Suprapubic skin (tissue), 3 donors: ENCODE measurements at regions not wholly inside any gene's neighbourhood (a gene's known extent, or its start where the extent isn't known, plus 50 kb on each side); places are given as distances from the start of the nearest gene placed in this dataset.

ENCODE experiments used
- POLR2AphosphoS5 ChIP-seq, 3 donors: sonication (generic); formaldehyde crosslinking; IDR thresholded peaks; one replicate each; pipeline ENCODE4 v1.6.1; 2017; ENCODE audit warnings: antibody characterized with exemption in 3 of 3
- TF ChIP-seq, protein P1 (sequence below), 2 donors: fragments of 200-600 bp in 1 of 2; fragments of 450-650 bp in 1 of 2; sonication (generic) in 1 of 2; IDR thresholded peaks; one replicate each; pipeline ENCODE4 v1.5.1; 2016 to 2019; ENCODE audit warnings: antibody characterized with exemption in 2 of 2, mild to moderate bottlenecking in 1 of 2, moderate library complexity in 1 of 2

DNA sequence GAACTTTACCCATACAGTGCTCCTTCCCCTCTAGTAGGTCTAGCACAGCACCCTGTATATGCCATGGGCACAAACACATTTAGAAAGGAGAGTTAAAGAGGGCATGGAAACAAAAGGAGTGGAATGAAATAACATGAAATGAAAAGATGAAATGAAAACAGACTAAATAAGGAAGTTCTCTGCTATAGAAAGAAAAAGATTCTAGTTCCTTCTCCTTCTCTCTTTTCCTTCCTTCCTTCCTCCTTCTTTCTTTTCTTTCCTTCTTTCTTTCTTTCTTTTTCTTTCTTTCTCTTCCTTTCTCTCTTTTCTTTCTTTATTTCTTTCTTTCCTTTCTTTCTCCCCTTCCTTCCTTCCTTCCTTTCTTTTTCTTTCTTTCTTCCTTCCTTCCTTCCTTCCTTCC is 2197.4 kb downstream of the PCDH7 start:
- TF ChIP-seq, protein P1, sequence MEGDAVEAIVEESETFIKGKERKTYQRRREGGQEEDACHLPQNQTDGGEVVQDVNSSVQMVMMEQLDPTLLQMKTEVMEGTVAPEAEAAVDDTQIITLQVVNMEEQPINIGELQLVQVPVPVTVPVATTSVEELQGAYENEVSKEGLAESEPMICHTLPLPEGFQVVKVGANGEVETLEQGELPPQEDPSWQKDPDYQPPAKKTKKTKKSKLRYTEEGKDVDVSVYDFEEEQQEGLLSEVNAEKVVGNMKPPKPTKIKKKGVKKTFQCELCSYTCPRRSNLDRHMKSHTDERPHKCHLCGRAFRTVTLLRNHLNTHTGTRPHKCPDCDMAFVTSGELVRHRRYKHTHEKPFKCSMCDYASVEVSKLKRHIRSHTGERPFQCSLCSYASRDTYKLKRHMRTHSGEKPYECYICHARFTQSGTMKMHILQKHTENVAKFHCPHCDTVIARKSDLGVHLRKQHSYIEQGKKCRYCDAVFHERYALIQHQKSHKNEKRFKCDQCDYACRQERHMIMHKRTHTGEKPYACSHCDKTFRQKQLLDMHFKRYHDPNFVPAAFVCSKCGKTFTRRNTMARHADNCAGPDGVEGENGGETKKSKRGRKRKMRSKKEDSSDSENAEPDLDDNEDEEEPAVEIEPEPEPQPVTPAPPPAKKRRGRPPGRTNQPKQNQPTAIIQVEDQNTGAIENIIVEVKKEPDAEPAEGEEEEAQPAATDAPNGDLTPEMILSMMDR (IDR thresholded peaks at IDR 0.05): no peak
- TF ChIP-seq POLR2AphosphoS5 (IDR thresholded peaks at IDR 0.05): no peak
